Rectal smooth muscle tissue (tissue), 1 donor: ENCODE measurements at regions not wholly inside any gene's neighbourhood (a gene's known extent, or its start where the extent isn't known, plus 50 kb on each side); places are given as distances from the start of the nearest gene placed in this dataset.
"Not testable (repeated sequence)": the region's sequence is repeated elsewhere in the genome, so short reads cannot be mapped to it uniquely, and the experiment has no call there.

Experiments used
- H3K27ac ChIP-seq: one replicate; pipeline ENCODE4 v1.7.0; 2013; ENCODE audit warnings: low read depth, low read length, inconsistent platforms
- H3K27me3 ChIP-seq: one replicate; pipeline ENCODE4 v1.7.0; 2013; ENCODE audit warnings: low read length; ENCODE audit not compliant: control insufficient read depth, insufficient read depth
- H3K36me3 ChIP-seq: one replicate; pipeline ENCODE4 v1.7.0; 2013; ENCODE audit warnings: low read length; ENCODE audit not compliant: control insufficient read depth, insufficient read depth
- H3K4me1 ChIP-seq: one replicate; pipeline ENCODE4 v1.7.0; 2013; ENCODE audit warnings: low read length; ENCODE audit not compliant: control insufficient read depth, insufficient read depth
- H3K4me3 ChIP-seq: one replicate; pipeline ENCODE4 v1.7.0; 2013; ENCODE audit warnings: low read length
- H3K9ac ChIP-seq: one replicate; pipeline ENCODE4 v1.7.0; 2013; ENCODE audit warnings: low read length

DNA sequence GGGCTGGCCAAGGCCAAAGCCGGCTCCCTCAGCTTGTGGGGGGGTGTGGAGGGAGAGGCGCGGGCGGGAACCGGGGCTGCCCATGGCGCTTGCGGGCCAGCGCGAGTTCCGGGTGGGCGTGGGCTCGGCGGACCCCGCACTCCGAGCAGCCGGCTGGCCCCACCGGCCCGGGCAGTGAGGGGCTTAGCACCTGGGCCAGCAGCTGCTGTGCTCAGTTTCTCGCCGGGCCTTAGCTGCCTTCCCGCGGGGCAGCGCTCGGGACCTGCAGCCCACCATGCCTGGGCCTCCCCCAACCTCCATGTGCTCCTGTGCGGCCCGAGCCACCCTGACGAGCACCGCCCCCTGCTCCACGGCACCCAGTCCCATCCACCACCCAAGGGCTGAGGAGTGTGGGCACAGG is 150.7 kb upstream of the LRIG1 start:
- not testable (repeated sequence) for H3K27me3 ChIP-seq, H3K27ac ChIP-seq, H3K9ac ChIP-seq, H3K36me3 ChIP-seq, H3K4me3 ChIP-seq, H3K4me1 ChIP-seq

GRCh38 chr3:66652100-66652499 is 151.3 kb upstream of the LRIG1 start:
- not testable (repeated sequence) for H3K4me1 ChIP-seq, H3K36me3 ChIP-seq, H3K27ac ChIP-seq, H3K27me3 ChIP-seq, H3K9ac ChIP-seq, H3K4me3 ChIP-seq

- Histone ChIP-seq H3K27me3 (no peaks in the 10 kb centered on the region), H3K4me1 (no peaks in the 10 kb centered on the region), H3K9ac (no peak overlapping the region), H3K36me3 (no peaks in the 10 kb centered on the region), H3K27ac (no peak overlapping the region), H3K4me3 (no peak overlapping the region)
Observed at GRCh38 chr3:66655044-66655443, 154.2 kb upstream of the LRIG1 start.

- Histone ChIP-seq H3K27ac (no peak overlapping the region), H3K4me1 (no peaks in the 10 kb centered on the region), H3K9ac (no peak overlapping the region), H3K27me3 (no peaks in the 10 kb centered on the region), H3K4me3 (no peak overlapping the region), H3K36me3 (no peaks in the 10 kb centered on the region)
Observed at GRCh38 chr3:66655671-66656070, 154.8 kb upstream of the LRIG1 start.

DNA sequence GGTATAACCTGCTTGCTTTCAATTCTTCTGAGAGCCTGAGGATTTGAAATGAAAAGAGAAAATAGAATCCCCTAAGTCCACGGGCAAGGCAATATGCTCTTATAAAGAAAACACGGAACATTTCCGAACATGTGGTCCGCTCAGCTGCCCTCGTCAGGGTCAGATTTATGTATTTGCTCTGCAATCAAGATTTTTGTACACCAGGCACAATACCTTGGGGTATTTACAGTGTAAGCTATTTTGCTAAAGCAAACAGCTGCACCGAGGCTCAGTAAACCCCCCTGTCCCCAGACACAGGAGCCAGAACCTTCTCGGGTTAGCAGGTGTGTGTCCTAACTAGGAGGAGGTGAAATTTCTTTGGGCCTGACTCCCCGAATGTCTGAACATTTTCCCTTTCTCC is 155.8 kb upstream of the LRIG1 start:
- H3K4me1 ChIP-seq = no peaks in the 10 kb centered on the region
- H3K27me3 ChIP-seq = no peaks in the 10 kb centered on the region
- H3K36me3 ChIP-seq = no peaks in the 10 kb centered on the region
- H3K9ac ChIP-seq = no peak overlapping the region
- no peak overlapping the region for H3K4me3 ChIP-seq
- H3K27ac ChIP-seq = no peak overlapping the region

DNA sequence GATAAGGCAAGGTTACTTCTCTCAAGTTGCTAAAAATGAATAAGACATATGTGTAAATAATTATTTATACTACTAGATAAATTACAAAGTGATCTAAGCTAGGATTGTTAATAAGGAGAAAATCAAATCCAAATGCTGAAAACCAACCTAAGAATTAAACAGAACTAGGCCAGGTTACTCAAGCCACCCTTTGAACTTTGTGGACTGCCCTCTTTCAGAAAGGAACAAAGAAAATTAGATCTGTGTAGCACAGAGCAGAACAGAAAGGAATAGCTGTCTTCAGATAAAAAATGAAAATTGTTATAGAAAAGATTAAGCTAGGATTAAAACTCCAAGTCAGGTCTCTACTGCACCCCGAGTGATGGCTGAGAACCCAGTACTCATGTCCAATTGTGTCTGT is 158.2 kb upstream of the LRIG1 start:
- Histone ChIP-seq H3K4me1 (no peaks in the 10 kb centered on the region), H3K36me3 (no peaks in the 10 kb centered on the region), H3K27me3 (no peaks in the 10 kb centered on the region), H3K9ac (no peak overlapping the region), H3K27ac (no peak overlapping the region), H3K4me3 (no peak overlapping the region)

GRCh38 chr3:66661628-66662027 is 160.8 kb upstream of the LRIG1 start:
- Histone ChIP-seq H3K27ac (no peak overlapping the region), H3K36me3 (no peaks in the 10 kb centered on the region), H3K4me3 (no peak overlapping the region), H3K4me1 (no peaks in the 10 kb centered on the region), H3K9ac (no peak overlapping the region), H3K27me3 (no peaks in the 10 kb centered on the region)

- Histone ChIP-seq H3K27ac (no peak overlapping the region), H3K36me3 (no peaks in the 10 kb centered on the region), H3K4me1 (no peaks in the 10 kb centered on the region), H3K4me3 (no peak overlapping the region), H3K9ac (no peak overlapping the region), H3K27me3 (no peaks in the 10 kb centered on the region)
Observed at GRCh38 chr3:66662894-66663293, 162.1 kb upstream of the LRIG1 start.

- H3K36me3 ChIP-seq = no peaks in the 10 kb centered on the region
- no peaks in the 10 kb centered on the region for H3K27me3 ChIP-seq
- no peaks in the 10 kb centered on the region for H3K4me1 ChIP-seq
- H3K27ac ChIP-seq = no peak overlapping the region
- H3K9ac ChIP-seq = no peak overlapping the region
- no peak overlapping the region for H3K4me3 ChIP-seq
Observed at GRCh38 chr3:66665021-66665695, 164.3 kb upstream of the LRIG1 start.

GRCh38 chr3:66666362-66666761 is 165.5 kb upstream of the LRIG1 start:
- H3K27me3 ChIP-seq = no peaks in the 10 kb centered on the region
- no peak overlapping the region for H3K9ac ChIP-seq
- no peaks in the 10 kb centered on the region for H3K36me3 ChIP-seq
- H3K4me3 ChIP-seq = no peak overlapping the region
- H3K27ac ChIP-seq = no peak overlapping the region
- H3K4me1 ChIP-seq = no peaks in the 10 kb centered on the region

GRCh38 chr3:66667263-66667662 is 166.4 kb upstream of the LRIG1 start:
- Histone ChIP-seq H3K36me3 (no peaks in the 10 kb centered on the region), H3K27me3 (no peaks in the 10 kb centered on the region), H3K4me1 (no peaks in the 10 kb centered on the region)

DNA sequence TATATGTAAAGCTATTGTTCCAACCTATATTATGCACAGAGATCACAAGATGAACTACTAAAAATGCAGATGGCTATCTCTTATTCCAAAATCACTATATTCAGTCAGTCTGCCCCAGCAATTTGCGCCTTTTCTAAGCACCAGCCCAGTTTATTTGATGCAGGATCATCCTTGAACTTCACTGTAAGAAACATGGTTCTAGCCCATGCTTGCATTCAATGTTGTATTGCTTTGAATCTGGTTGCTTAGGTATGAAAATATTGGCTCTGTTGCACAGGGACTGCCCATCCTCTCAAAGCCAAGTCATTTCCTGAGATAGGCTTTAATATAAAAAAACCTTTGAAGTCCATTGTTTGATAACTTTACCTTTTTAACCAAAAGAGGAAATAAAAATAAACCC is 170.5 kb upstream of the LRIG1 start:
- Histone ChIP-seq H3K36me3 (no peaks in the 10 kb centered on the region), H3K9ac (no peak overlapping the region), H3K27ac (no peak overlapping the region), H3K27me3 (no peaks in the 10 kb centered on the region), H3K4me1 (no peaks in the 10 kb centered on the region), H3K4me3 (no peak overlapping the region)

More at GRCh38 chr3:66667263-66667662, 166.4 kb upstream of the LRIG1 start:
- H3K9ac ChIP-seq = no peak overlapping the region
- no peak overlapping the region for H3K27ac ChIP-seq
- H3K4me3 ChIP-seq = no peak overlapping the region

DNA sequence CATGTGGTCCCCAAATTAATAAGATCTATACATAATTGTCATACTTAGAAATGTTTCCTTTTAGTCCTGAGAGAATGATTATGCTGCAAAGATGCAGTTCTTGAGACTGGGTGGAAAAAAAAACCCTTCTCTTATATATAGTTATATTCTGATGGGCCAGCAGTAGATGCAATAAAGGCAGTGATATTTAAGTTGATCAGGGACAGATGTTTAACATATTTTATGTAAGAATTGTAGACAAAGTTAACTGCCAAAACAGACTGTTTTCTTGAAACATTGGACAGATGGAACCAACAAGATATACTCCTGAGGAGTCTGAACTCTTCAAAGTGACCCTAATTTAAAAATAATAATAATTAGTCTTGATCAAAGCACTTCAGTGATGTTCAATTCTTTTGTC is 172.0 kb upstream of the LRIG1 start:
- Histone ChIP-seq H3K27me3 (no peaks in the 10 kb centered on the region), H3K27ac (no peak overlapping the region), H3K36me3 (no peaks in the 10 kb centered on the region), H3K4me1 (no peaks in the 10 kb centered on the region), H3K4me3 (no peak overlapping the region), H3K9ac (no peak overlapping the region)
